Tibial nerve (tissue), 4 donors: ENCODE measurements at regions not wholly inside any gene's neighbourhood (a gene's known extent, or its start where the extent isn't known, plus 50 kb on each side); places are given as distances from the start of the nearest gene placed in this dataset.

ENCODE experiments used
- DNase-seq, 2 donors: peaks; one replicate each; pipeline ENCODE4 v3.0.0-alpha.2; 2019; ENCODE audit warnings: low spot score in 2 of 2
- H3K27ac ChIP-seq, 4 donors: fragments of 200-600 bp; sonication (generic) in 3 of 4; one replicate each; pipeline ENCODE4 v1.5.1; 2017 to 2019; ENCODE audit warnings: mild to moderate bottlenecking in 1 of 4
- H3K27me3 ChIP-seq, 2 donors: fragments of 200-600 bp; sonication (generic) in 1 of 2; one replicate each; pipeline versions ENCODE4 v1.5.1 to v1.6.0; 2017 to 2019
- H3K36me3 ChIP-seq, 3 donors: fragments of 200-600 bp; sonication (generic); one replicate each; pipeline ENCODE4 v1.5.1; 2018 to 2019
- H3K4me1 ChIP-seq, 4 donors: fragments of 200-600 bp; sonication (generic) in 3 of 4; one replicate each; pipeline ENCODE4 v1.5.1; 2017 to 2019
- H3K4me3 ChIP-seq, 4 donors: fragments of 200-600 bp; sonication (generic) in 3 of 4; one replicate each; pipeline ENCODE4 v1.5.1; 2017 to 2019; ENCODE audit warnings: mild to moderate bottlenecking in 1 of 4, moderate library complexity in 1 of 4
- H3K9me3 ChIP-seq, 4 donors: fragments of 200-600 bp; sonication (generic) in 3 of 4; one replicate each; pipeline ENCODE4 v1.5.1; 2017 to 2019
- CTCF ChIP-seq, 5 experiments: fragments of 200-600 bp in 3 of 5; fragments of 450-650 bp in 2 of 5; sonication (generic) in 3 of 5; IDR thresholded peaks; one replicate each; pipeline ENCODE4 v1.5.1; 2016 to 2019; ENCODE audit warnings: antibody characterized with exemption in 5 of 5, mild to moderate bottlenecking in 3 of 5, moderate library complexity in 2 of 5
- EP300 ChIP-seq, 2 donors: sonication (generic); formaldehyde crosslinking; IDR thresholded peaks; one replicate each; pipeline ENCODE4 v1.6.1; 2017; ENCODE audit warnings: antibody characterized with exemption in 2 of 2, mild to moderate bottlenecking in 1 of 2
- POLR2A ChIP-seq, 2 donors: fragments of 450-650 bp; IDR thresholded peaks; one replicate each; pipeline ENCODE4 v1.6.1; 2017; ENCODE audit warnings: antibody characterized with exemption in 2 of 2, mild to moderate bottlenecking in 2 of 2, moderate library complexity in 2 of 2
- WGBS, 2 donors: methylation state at CpG; one replicate each; pipeline ENCODE4 v1.1.5; 2018; 5-methylcytosine and 5-hydroxymethylcytosine counted together

GRCh38 chr7:116083796-116084195 lies 53.2 kb upstream of the TFEC start:
- Histone ChIP-seq H3K9me3 (no peaks in the 10 kb centered on the region), H3K4me1 (no peaks in the 10 kb centered on the region), H3K27ac (no peak overlapping the region), H3K4me3 (no peak overlapping the region), H3K36me3 (no peaks in the 10 kb centered on the region), H3K27me3 (no peaks in the 10 kb centered on the region)
- no peak for TF ChIP-seq POLR2A (IDR thresholded peaks at IDR 0.05)
- TF ChIP-seq CTCF (IDR thresholded peaks at IDR 0.05): no peak
- no peak for TF ChIP-seq EP300 (IDR thresholded peaks at IDR 0.05)
- DNase-seq: no peak
- WGBS, 2 donors: 42 to 52% methylated on average over 2 of the region's 2 CpGs

DNA sequence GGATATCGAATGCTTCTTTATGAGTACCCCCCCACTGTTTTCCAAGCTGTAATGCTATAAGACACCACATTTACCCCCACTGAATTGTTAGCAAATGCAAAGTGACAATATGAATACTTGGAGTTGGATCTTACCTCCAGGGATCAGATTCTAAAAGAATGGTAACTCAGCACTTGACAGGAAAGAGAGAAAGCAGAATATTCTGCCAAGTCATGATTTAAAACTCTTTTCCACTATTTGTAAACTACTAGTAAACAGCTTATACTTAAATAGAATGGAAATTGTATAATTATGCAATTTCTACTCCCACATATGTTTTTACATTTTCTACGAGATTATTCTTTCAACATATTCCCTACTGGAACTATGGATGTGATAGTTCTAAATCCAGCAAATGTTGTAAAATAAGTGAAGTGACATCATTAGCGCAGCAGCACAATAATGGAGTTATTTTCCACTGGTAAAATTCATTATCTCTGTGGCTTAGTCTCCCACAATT lies 56.0 kb upstream of the TFEC start:
- 83% methylated on average over 3 of the region's 3 CpGs for WGBS, 2 donors
- TF ChIP-seq POLR2A (IDR thresholded peaks at IDR 0.05): no peak
- TF ChIP-seq CTCF (IDR thresholded peaks at IDR 0.05): no peak
- no peak for TF ChIP-seq EP300 (IDR thresholded peaks at IDR 0.05)
- H3K27ac ChIP-seq: no peak overlapping the region
- H3K27me3 ChIP-seq: no peaks in the 10 kb centered on the region
- no peaks in the 10 kb centered on the region for H3K9me3 ChIP-seq
- H3K4me3 ChIP-seq: no peak overlapping the region
- no peaks in the 10 kb centered on the region for H3K36me3 ChIP-seq
- no peaks in the 10 kb centered on the region for H3K4me1 ChIP-seq
- DNase-seq: no peak

DNA sequence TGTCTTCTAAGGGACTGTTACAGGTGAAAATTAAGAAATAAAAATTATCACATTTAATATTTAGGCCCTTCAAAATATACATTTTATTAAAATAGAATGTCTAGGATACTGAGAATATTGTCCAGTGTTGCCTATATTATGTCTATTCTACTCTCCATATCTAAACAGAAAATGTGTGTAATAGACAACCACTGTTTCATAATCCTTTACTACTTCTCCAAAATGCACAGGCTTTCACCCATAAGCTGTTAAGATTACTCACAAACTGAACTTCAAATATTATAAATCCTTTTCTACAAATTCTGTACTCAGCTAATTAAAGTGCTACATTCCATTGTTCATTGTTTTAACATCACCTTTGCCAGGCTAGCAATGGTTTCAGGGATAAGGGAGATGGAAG lies 56.7 kb upstream of the TFEC start:
- Histone ChIP-seq H3K27ac (no peak overlapping the region), H3K9me3 (no peaks in the 10 kb centered on the region), H3K4me3 (no peak overlapping the region), H3K36me3 (no peaks in the 10 kb centered on the region), H3K4me1 (no peaks in the 10 kb centered on the region), H3K27me3 (no peaks in the 10 kb centered on the region)
- TF ChIP-seq EP300 (IDR thresholded peaks at IDR 0.05) (no peak), CTCF (IDR thresholded peaks at IDR 0.05) (no peak), POLR2A (IDR thresholded peaks at IDR 0.05) (no peak)
- DNase-seq: no peak

- Histone ChIP-seq H3K27ac (no peak overlapping the region), H3K9me3 (no peaks in the 10 kb centered on the region), H3K27me3 (no peaks in the 10 kb centered on the region), H3K4me1 (no peaks in the 10 kb centered on the region), H3K36me3 (no peaks in the 10 kb centered on the region), H3K4me3 (no peak overlapping the region)
- 55 to 71% methylated on average over 2 of the region's 2 CpGs for WGBS, 2 donors
- TF ChIP-seq POLR2A (IDR thresholded peaks at IDR 0.05) (no peak), EP300 (IDR thresholded peaks at IDR 0.05) (no peak), CTCF (IDR thresholded peaks at IDR 0.05) (no peak)
- DNase-seq: no peak
Observed at GRCh38 chr7:116087984-116088383, 57.4 kb upstream of the TFEC start.

DNA sequence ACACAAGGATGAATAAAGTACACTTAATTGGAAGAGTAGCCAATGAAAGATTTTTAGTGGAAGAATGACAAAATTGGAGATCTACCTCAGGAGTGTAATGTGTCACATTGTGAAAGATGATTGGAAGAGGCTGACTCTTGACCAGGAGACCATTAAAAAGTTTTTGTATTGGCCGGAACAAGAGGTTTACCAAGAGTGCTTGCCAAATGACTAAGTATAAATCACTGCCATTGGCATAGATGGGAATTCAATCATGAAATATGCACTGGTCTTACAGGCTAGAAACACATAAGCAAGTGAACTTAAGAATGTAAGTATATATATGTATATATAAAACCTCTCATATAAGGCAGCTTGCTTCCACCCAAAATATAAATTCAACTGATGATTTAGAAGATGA lies 58.7 kb upstream of the TFEC start:
- 85 to 97% methylated on average over 1 of the region's 1 CpG for WGBS, 2 donors
- no peaks in the 10 kb centered on the region for H3K27me3 ChIP-seq
- H3K4me3 ChIP-seq: no peak overlapping the region
- H3K27ac ChIP-seq: no peak overlapping the region
- no peak for TF ChIP-seq EP300 (IDR thresholded peaks at IDR 0.05)
- no peak for TF ChIP-seq CTCF (IDR thresholded peaks at IDR 0.05)
- no peak for TF ChIP-seq POLR2A (IDR thresholded peaks at IDR 0.05)
- no peaks in the 10 kb centered on the region for H3K4me1 ChIP-seq
- no peaks in the 10 kb centered on the region for H3K36me3 ChIP-seq
- no peak for DNase-seq
- no peaks in the 10 kb centered on the region for H3K9me3 ChIP-seq
